ENCODE measurements at regions not wholly inside any gene's neighbourhood (a gene's known extent, or its start where the extent isn't known, plus 50 kb on each side); places are given as distances from the start of the nearest gene placed in this dataset.

DNA sequence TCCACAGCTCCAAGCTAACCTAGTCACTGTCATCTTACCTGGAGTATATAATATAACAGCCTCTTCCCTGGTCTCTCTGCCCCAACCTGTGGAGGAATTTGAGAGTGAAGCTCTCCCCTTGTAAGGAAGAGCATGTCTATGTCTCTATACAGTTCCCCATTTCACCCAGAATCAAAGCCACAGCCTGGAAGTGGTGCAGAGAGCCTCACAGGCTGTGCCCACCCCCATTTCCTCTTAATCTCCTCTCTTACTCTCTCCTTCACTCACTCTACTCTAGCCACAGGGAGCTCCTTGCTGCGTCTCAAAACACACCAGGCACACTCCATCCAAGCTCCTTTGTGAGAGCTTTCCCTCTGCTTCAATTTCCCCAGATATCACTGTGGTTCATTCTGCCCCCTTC lies 302.5 kb upstream of the ISX start:
- H3K9me3 ChIP-seq (ENCODE audit: low read length), result no peaks in the 10 kb centered on the region
- intact Hi-C loops (cut with micrococcal nuclease; ENCODE audit: unreplicated experiment), result no loop called here
- no peak overlapping the region for H3K9ac ChIP-seq (ENCODE audit: insufficient read depth, low read depth, low read length)
- in situ Hi-C loops (cut with HindIII; ENCODE audit: extremely low pct_ligation_motif_present, low pct_unique_long_range_greater_than_20kb), result no loop called here
- ChIA-PET CTCF (ENCODE audit: low intra/inter-chr PET ratio, low total read pairs) (no interaction called here), POLR2A (no interaction called here)
- WGBS (ENCODE audit: low lambda C conversion rate), result 4% methylated on average over 1 of the region's 1 CpG
- H3K4me3 ChIP-seq (replicated peaks in 1 of 3; ENCODE audit: insufficient read depth in 1 of 3, low read depth in 2 of 3, low read length in 3 of 3), result no peak overlapping the region
- no peak overlapping the region for H2AFZ ChIP-seq (ENCODE audit: low read length)
- no peaks in the 10 kb centered on the region for H4K20me1 ChIP-seq (ENCODE audit: insufficient read depth, low read length)
- DNase-seq (ENCODE audit: low spot score) (no peak), FAIRE-seq (no peak), ATAC-seq (no peak)
- no peaks in the 10 kb centered on the region for H3K4me1 ChIP-seq (ENCODE audit: insufficient read depth, low read length)
- no peaks in the 10 kb centered on the region for H3K79me2 ChIP-seq (ENCODE audit: insufficient read depth, low read length)
- H3K4me2 ChIP-seq (ENCODE audit: low read depth, low read length), result no peak overlapping the region
- H3K27me3 ChIP-seq (ENCODE audit: control insufficient read depth in 1 of 2, insufficient read depth in 2 of 2, low read length in 2 of 2), result peaks cover 0 to 3% of the 10 kb centered on the region in 2 experiments; a peak in 1 of 5 replicates
- BruUV-seq (replicated peaks), result no TSS peak
- H3K27ac ChIP-seq (ENCODE audit: extremely low read length, insufficient read depth, low read length), result no peak overlapping the region
- no peaks in the 10 kb centered on the region for H3K36me3 ChIP-seq (replicated peaks in 1 of 2; ENCODE audit: control insufficient read depth in 1 of 2, insufficient read depth in 2 of 2, low read length in 2 of 2)
- TF ChIP-seq, protein P1, sequence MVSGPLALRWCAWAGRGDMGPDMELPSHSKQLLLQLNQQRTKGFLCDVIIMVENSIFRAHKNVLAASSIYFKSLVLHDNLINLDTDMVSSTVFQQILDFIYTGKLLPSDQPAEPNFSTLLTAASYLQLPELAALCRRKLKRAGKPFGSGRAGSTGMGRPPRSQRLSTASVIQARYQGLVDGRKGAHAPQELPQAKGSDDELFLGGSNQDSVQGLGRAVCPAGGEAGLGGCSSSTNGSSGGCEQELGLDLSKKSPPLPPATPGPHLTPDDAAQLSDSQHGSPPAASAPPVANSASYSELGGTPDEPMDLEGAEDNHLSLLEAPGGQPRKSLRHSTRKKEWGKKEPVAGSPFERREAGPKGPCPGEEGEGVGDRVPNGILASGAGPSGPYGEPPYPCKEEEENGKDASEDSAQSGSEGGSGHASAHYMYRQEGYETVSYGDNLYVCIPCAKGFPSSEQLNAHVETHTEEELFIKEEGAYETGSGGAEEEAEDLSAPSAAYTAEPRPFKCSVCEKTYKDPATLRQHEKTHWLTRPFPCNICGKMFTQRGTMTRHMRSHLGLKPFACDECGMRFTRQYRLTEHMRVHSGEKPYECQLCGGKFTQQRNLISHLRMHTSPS (CRISPR knock-in tag; IDR thresholded peaks at IDR 0.05; ENCODE audit: low read depth), result no peak
- no peak for TF ChIP-seq ZNF614 (CRISPR knock-in tag; IDR thresholded peaks at IDR 0.05; ENCODE audit: borderline replicate concordance)
- TF ChIP-seq, protein P2, sequence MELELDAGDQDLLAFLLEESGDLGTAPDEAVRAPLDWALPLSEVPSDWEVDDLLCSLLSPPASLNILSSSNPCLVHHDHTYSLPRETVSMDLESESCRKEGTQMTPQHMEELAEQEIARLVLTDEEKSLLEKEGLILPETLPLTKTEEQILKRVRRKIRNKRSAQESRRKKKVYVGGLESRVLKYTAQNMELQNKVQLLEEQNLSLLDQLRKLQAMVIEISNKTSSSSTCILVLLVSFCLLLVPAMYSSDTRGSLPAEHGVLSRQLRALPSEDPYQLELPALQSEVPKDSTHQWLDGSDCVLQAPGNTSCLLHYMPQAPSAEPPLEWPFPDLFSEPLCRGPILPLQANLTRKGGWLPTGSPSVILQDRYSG (CRISPR knock-in tag; IDR thresholded peaks at IDR 0.05), result no peak
- no peak for TF ChIP-seq TRIM24 (CRISPR knock-in tag; IDR thresholded peaks at IDR 0.05)
- TF ChIP-seq, protein P3, sequence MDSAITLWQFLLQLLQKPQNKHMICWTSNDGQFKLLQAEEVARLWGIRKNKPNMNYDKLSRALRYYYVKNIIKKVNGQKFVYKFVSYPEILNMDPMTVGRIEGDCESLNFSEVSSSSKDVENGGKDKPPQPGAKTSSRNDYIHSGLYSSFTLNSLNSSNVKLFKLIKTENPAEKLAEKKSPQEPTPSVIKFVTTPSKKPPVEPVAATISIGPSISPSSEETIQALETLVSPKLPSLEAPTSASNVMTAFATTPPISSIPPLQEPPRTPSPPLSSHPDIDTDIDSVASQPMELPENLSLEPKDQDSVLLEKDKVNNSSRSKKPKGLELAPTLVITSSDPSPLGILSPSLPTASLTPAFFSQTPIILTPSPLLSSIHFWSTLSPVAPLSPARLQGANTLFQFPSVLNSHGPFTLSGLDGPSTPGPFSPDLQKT (CRISPR knock-in tag; IDR thresholded peaks at IDR 0.05; ENCODE audit: borderline replicate concordance), result no peak
- TF ChIP-seq ZMYM3 (CRISPR knock-in tag; IDR thresholded peaks at IDR 0.05), result no peak
- no peak for TF ChIP-seq HOXD1 (CRISPR knock-in tag; IDR thresholded peaks at IDR 0.05)
- TF ChIP-seq CREM (IDR thresholded peaks at IDR 0.05), result no peak
- TF ChIP-seq CREM (CRISPR knock-in tag; IDR thresholded peaks at IDR 0.05), result no peak
- TF ChIP-seq ZFYVE20 (CRISPR knock-in tag; IDR thresholded peaks at IDR 0.05; ENCODE audit: borderline replicate concordance, low read depth), result no peak
- TF ChIP-seq ZNF839 (CRISPR knock-in tag; IDR thresholded peaks at IDR 0.05; ENCODE audit: borderline replicate concordance), result no peak
- no peak for TF ChIP-seq ZNF329 (CRISPR knock-in tag; IDR thresholded peaks at IDR 0.05; ENCODE audit: low read depth)
- TF ChIP-seq, protein P4, sequence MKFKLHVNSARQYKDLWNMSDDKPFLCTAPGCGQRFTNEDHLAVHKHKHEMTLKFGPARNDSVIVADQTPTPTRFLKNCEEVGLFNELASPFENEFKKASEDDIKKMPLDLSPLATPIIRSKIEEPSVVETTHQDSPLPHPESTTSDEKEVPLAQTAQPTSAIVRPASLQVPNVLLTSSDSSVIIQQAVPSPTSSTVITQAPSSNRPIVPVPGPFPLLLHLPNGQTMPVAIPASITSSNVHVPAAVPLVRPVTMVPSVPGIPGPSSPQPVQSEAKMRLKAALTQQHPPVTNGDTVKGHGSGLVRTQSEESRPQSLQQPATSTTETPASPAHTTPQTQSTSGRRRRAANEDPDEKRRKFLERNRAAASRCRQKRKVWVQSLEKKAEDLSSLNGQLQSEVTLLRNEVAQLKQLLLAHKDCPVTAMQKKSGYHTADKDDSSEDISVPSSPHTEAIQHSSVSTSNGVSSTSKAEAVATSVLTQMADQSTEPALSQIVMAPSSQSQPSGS (CRISPR knock-in tag; IDR thresholded peaks at IDR 0.05), result no peak
- TF ChIP-seq, protein P5, sequence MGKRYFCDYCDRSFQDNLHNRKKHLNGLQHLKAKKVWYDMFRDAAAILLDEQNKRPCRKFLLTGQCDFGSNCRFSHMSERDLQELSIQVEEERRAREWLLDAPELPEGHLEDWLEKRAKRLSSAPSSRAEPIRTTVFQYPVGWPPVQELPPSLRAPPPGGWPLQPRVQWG (CRISPR knock-in tag; IDR thresholded peaks at IDR 0.05; ENCODE audit: borderline replicate concordance, low read depth), result no peak
- TF ChIP-seq, protein P6, sequence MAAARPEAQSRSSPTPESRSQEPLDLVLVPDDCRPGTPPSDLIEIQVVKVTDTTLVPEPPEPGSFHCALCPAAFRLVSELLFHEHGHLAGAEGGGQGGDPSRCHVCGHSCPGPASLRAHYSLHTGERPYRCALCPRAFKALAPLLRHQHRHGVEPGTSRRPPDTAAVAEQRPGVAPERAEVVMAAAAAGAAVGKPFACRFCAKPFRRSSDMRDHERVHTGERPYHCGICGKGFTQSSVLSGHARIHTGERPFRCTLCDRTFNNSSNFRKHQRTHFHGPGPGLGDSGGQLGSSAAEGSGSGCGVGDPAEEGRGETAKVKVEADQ (CRISPR knock-in tag; IDR thresholded peaks at IDR 0.05; ENCODE audit: borderline replicate concordance), result no peak
- TF ChIP-seq SMYD3 (CRISPR knock-in tag; IDR thresholded peaks at IDR 0.05), result no peak
- no peak for TF ChIP-seq ATAD3A (CRISPR knock-in tag; IDR thresholded peaks at IDR 0.05)
- TF ChIP-seq NR2F2 (IDR thresholded peaks at IDR 0.05; ENCODE audit: borderline replicate concordance, low read depth), result no peak
- TF ChIP-seq KLF16 (CRISPR knock-in tag; IDR thresholded peaks at IDR 0.05), result no peak

All from HepG2 (cell line).